T-helper 2 cell treated with Interferon-gamma antibody and Interleukin-4, amounts not matched to agents 100 ng/mL and 5 ng/mL, for 36 hours (primary cell): ENCODE measurements at regions not wholly inside any gene's neighbourhood (a gene's known extent, or its start where the extent isn't known, plus 50 kb on each side); places are given as distances from the start of the nearest gene placed in this dataset.
"Not testable (repeated sequence)": the region's sequence is repeated elsewhere in the genome, so short reads cannot be mapped to it uniquely, and the experiment has no call there.

Experiments
- intact Hi-C: fragments of 100-400 bp; cut with micrococcal nuclease; formaldehyde crosslinking; loops from one replicate; pipeline ENCODE4 v1.15.1; 2023

DNA sequence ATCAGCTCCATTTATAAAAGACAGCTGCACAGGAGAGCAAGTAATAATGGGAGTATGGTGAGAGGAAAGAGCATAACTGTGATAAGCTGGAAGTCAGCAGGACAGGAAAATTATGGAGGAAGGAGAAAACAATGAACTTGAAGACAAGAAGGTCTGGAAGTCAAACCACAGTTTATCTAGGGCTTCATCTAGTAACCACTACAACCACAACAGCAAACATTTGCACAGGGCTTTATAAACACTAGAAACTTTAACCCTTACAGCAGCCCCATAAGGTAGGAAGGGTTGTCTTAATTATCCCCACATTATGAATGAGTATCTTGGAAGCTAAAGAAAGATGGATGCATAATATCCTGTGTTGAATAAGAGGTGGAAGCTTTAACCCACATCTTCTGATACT, 820.8 kb downstream of the IGSF11 start:
- intact Hi-C loops, result no loop called here

- intact Hi-C loops, result no loop called here
Measured at GRCh38 chr3:118226206-118226605, 808.4 kb downstream of the IGSF11 start.

DNA sequence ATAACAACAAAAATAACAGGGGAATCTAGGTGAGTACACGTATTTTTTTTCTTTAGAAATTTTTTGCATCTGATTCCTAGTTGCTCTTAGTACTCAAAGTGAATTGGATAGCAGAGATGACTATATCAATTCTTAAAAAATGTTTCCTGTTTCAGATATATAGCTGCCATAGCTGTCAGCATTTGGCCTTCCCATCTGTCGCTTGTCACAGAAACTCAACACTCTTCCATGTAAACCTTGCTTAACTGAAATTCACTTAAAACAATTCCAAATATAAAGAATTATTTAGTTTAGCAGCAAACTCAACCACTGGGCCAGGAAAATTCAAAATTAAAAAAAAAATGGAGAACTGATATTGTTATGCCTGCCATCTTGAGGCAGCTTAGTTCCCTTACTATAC, 807.5 kb downstream of the IGSF11 start:
- intact Hi-C loops, result no loop called here

- intact Hi-C loops, result no loop called here
Measured at GRCh38 chr3:118228151-118228550, 806.5 kb downstream of the IGSF11 start.

DNA sequence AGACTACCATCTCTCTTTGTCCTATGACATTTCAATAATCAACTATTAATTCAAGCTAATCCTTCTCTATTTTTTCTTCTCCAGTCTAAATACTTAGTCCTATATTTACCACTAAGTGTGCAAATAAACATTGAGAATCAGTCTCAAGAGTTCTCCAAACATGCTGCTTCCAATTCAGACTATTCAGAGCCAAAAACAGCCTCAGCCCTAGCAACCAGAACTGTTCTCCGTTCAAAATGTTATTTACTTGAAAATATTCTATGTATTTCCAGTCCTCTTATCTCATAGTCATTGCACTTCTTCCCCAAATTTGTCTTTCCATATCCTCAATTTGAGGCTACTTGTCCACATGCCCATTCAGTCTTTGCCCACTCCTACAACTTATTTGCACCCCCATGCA, 805.5 kb downstream of the IGSF11 start:
- intact Hi-C loops, result no loop called here

DNA sequence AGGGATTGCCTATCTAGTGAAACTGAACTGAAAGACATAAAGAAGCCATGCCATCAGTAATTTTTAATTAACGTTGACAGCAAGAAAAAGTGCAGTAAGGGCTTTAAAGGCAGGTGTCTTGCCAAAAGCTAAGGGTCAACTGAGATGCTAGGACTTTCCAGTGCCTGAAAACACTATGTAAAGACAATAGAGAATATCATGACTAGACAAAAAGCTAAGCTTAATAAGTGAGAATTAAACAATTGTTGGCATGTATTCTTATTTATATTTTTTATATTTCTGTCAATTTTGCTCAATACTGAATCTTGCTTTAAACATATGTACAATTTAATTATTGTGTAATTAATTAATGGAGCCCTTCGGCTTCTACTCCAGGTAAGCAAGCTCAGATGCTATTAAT, 803.1 kb downstream of the IGSF11 start:
- intact Hi-C loops, result no loop called here

GRCh38 chr3:118239253-118239652, 795.4 kb downstream of the IGSF11 start:
- intact Hi-C loops, result no loop called here

- intact Hi-C loops, result no loop called here
Measured at GRCh38 chr3:118244761-118245160, 789.9 kb downstream of the IGSF11 start.

GRCh38 chr3:118245312-118245711, 789.3 kb downstream of the IGSF11 start:
- intact Hi-C loops, result no loop called here

DNA sequence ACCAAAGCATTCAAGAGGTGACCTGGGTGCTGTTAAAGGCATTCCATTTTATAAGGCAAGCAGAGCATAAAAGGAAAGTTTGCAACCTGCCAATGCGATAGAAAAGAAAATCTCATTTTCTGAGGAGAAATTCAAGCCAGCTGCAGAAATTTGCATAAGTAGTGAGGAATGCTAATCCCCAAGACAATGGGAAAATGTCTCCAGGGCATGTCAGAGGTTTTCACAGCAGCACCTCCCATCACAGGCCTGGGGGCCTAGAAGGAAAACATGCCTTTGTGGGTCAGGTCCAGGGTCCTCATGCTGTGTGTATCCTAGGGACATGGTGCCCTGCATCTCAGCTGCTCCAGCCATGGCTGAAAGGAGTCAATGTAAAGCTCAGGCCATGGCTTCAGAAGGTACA, 775.8 kb downstream of the IGSF11 start:
- intact Hi-C loops, result not testable (repeated sequence)

GRCh38 chr3:118262800-118263402, 771.7 kb downstream of the IGSF11 start:
- intact Hi-C loops, result no loop called here

GRCh38 chr3:118267588-118267987, 767.1 kb downstream of the IGSF11 start:
- intact Hi-C loops, result no loop called here

DNA sequence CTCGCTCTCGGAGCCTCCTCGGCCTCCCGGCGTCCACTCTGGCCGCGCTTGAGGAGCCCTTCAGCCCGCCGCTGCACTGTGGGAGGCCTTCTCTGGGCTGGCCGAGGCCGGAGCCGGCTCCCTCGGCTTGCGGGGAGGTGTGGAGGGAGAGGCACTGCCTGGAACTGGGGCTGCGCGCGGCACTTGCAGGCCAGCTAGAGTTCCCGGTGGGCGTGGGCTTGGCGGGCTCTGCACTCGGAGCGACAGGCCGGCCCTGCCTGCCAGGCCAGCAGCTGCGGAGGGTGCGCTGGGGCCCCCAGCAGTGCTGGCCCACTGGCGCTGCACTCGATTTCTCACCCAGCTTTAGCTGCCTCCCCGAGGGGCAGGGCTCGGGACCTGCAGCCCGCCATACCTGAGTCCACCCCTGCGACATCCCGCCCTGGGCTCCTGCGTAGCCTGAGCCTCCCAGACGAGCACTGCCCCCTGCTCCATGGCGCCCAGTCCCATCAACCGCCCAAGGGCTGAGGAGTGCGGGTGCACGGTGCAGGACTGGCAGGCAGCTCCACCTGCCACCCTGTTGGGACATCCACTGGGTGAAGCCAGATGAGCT, 765.0 kb downstream of the IGSF11 start:
- intact Hi-C loops, result no loop called here

DNA sequence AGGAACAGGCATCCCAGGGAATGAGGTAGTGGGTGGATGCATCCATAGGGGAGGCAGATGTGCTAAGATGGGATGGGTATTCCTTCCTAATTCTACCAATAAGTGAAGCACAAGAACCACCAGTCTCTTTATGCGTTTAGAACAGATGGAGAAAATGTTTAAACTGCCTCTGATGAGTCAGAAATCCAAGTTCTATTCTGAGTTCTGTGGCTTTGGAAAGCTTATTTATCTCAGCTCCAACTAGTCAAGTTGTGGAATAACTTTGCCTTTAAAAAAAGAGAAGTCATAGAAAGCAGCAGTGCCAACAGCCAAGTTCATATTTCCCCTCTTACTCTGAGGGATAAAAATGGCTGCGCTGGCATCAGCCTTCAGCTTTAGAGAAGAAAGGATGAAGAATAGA, 761.7 kb downstream of the IGSF11 start:
- intact Hi-C loops, result no loop called here

DNA sequence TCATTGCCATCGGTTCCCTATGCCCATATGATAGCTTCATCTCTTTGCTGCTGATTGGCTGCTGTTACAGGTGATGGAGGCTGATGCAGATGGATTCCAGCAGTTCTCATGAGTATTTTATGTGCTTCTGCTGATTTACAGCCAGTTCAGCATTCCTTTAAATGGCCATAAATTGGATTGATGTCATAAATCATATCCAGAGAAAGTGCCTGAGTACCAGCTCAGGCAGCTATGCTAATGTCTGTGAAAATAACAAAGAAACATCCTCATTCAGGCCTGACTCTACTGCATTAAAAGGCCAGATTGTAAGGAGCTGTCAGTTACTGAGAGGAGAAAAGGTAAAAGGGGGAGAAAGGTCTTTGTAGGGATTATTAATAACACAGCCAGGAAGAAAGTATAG, 756.8 kb downstream of the IGSF11 start:
- intact Hi-C loops, result no loop called here

- intact Hi-C loops, result no loop called here
Measured at GRCh38 chr3:118292841-118293240, 741.8 kb downstream of the IGSF11 start.

GRCh38 chr3:118298133-118298532, 736.5 kb downstream of the IGSF11 start:
- intact Hi-C loops, result no loop called here

DNA sequence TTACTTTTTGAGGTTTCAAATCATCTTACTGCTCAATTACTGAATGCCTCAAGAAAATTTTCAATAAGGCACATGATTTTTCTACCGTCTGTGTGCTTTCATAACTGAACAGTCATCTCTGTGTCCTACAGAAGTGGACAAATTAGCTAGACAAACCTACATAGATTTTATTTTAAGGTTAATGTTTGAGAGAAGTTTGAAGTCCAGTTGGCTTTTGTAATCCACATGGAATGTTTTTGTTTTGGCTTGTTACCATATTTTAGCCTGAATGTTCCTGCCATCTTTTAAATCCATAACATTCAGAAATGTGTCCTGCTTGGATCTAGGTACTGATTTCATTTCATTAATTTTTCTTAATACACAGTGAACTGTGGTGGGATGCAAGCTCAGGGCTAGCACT, 730.1 kb downstream of the IGSF11 start:
- intact Hi-C loops, result no loop called here

- intact Hi-C loops, result no loop called here
Measured at GRCh38 chr3:118332699-118333098, 701.9 kb downstream of the IGSF11 start.

GRCh38 chr3:118337649-118338048, 697.0 kb downstream of the IGSF11 start:
- intact Hi-C loops, result no loop called here

- intact Hi-C loops, result no loop called here
Measured at GRCh38 chr3:118347396-118348168, 687.1 kb downstream of the IGSF11 start.

- intact Hi-C loops, result no loop called here
Measured at GRCh38 chr3:118348169-118348557, 686.5 kb downstream of the IGSF11 start.

DNA sequence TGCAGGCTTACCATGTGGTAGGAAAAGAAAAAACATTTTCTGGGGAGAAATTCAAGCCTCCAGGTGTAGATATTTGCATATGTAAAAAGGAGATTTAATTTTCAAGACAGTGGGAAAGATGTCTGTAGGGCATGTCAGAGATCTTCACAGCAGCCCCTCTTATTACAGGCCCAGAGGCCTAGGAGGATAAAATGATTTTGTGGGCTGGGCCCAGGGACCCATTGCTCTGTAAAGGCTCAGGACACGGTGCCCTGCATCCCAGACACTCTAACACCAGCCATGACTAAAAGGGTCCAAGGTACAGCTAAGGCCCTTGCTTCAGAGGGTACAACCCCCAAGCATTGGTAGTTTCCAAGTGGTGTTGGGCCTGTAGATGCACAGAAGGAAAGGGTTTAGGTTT, 680.1 kb downstream of the IGSF11 start:
- intact Hi-C loops, result no loop called here
